CD4-positive, alpha-beta T cell treated with Interleukin-1 beta for 1 hour (primary cell): ENCODE measurements at regions not wholly inside any gene's neighbourhood (a gene's known extent, or its start where the extent isn't known, plus 50 kb on each side); places are given as distances from the start of the nearest gene placed in this dataset.
"Not testable (repeated sequence)": the region's sequence is repeated elsewhere in the genome, so short reads cannot be mapped to it uniquely, and the experiment has no call there.

Experiments
- DNase-seq, 2 donors: peaks; one replicate each; pipeline ENCODE4 v3.0.0-alpha.2; 2020 to 2022

GRCh38 chr14:96688629-96689028 lies 108.6 kb upstream of the VRK1 start:
- DNase-seq, result no peak

GRCh38 chr14:96690713-96691383 lies 106.3 kb upstream of the VRK1 start:
- no peak for DNase-seq

GRCh38 chr14:96693252-96693820 lies 103.8 kb upstream of the VRK1 start:
- no peak for DNase-seq

GRCh38 chr14:96693987-96694386 lies 103.2 kb upstream of the VRK1 start:
- no peak for DNase-seq

- peak in 1 of 2 donors; percentile 9 for DNase-seq
Measured at GRCh38 chr14:96698960-96699539, 98.1 kb upstream of the VRK1 start.

- DNase-seq, result no peak
Measured at GRCh38 chr14:96699666-96700065, 97.5 kb upstream of the VRK1 start.

GRCh38 chr14:96702831-96703230 lies 94.4 kb upstream of the VRK1 start:
- no peak for DNase-seq

- DNase-seq, result no peak
Measured at GRCh38 chr14:96705422-96706092, 91.6 kb upstream of the VRK1 start.

GRCh38 chr14:96706893-96707292 lies 90.3 kb upstream of the VRK1 start:
- no peak for DNase-seq

GRCh38 chr14:96710060-96710666 lies 87.0 kb upstream of the VRK1 start:
- DNase-seq, result no peak

- DNase-seq, result no peak
Measured at GRCh38 chr14:96711559-96712267, 85.5 kb upstream of the VRK1 start.

- no peak for DNase-seq
Measured at GRCh38 chr14:96713426-96713825, 83.8 kb upstream of the VRK1 start.

- DNase-seq, result not testable (repeated sequence)
Measured at GRCh38 chr14:96714537-96714936, 82.6 kb upstream of the VRK1 start.

GRCh38 chr14:96717116-96717515 lies 80.1 kb upstream of the VRK1 start:
- DNase-seq, result no peak

GRCh38 chr14:96718407-96718806 lies 78.8 kb upstream of the VRK1 start:
- DNase-seq, result no peak

GRCh38 chr14:96720702-96721101 lies 76.5 kb upstream of the VRK1 start:
- DNase-seq, result not testable (repeated sequence)

- DNase-seq, result no peak
Measured at GRCh38 chr14:96722736-96723135, 74.4 kb upstream of the VRK1 start.

GRCh38 chr14:96723946-96724345 lies 73.2 kb upstream of the VRK1 start:
- DNase-seq, result no peak

GRCh38 chr14:96725232-96725631 lies 72.0 kb upstream of the VRK1 start:
- DNase-seq, result no peak

GRCh38 chr14:96727073-96727472 lies 70.1 kb upstream of the VRK1 start:
- DNase-seq, result no peak

GRCh38 chr14:96727491-96727890 lies 69.7 kb upstream of the VRK1 start:
- no peak for DNase-seq

- DNase-seq, result no peak
Measured at GRCh38 chr14:96727980-96728717, 69.0 kb upstream of the VRK1 start.
